ENCODE measurements at regions not wholly inside any gene's neighbourhood (a gene's known extent, or its start where the extent isn't known, plus 50 kb on each side); places are given as distances from the start of the nearest gene placed in this dataset.

GRCh38 chr17:72039490-72039889 is 81.3 kb upstream of the SOX9 start:
- no peaks in the 10 kb centered on the region for H3K27me3 ChIP-seq
- TF ChIP-seq POLR2A (IDR thresholded peaks at IDR 0.05) (no peak), CTCF (IDR thresholded peaks at IDR 0.05) (no peak)
- H3K4me1 ChIP-seq = no peaks in the 10 kb centered on the region
- intact Hi-C loops (cut with DNase I; ENCODE audit: low total_unique reads) = no loop called here
- H3K36me3 ChIP-seq = no peaks in the 10 kb centered on the region
- no peak for DNase-seq
- no peak overlapping the region for H3K4me3 ChIP-seq
- H3K9me3 ChIP-seq = no peaks in the 10 kb centered on the region
- no peak overlapping the region for H3K27ac ChIP-seq

GRCh38 chr17:72046178-72046577 is 74.6 kb upstream of the SOX9 start:
- DNase-seq = no peak

GRCh38 chr17:72046643-72047612 is 73.9 kb upstream of the SOX9 start:
- no peak for DNase-seq
- no peaks in the 10 kb centered on the region for H3K9me3 ChIP-seq
- TF ChIP-seq CTCF (IDR thresholded peaks at IDR 0.05) = no peak
- no peak for TF ChIP-seq POLR2A (IDR thresholded peaks at IDR 0.05)
- no peaks in the 10 kb centered on the region for H3K4me1 ChIP-seq
- H3K4me3 ChIP-seq = no peak overlapping the region
- no peaks in the 10 kb centered on the region for H3K36me3 ChIP-seq
- H3K27ac ChIP-seq = no peak overlapping the region
- peaks cover 0 to 4% of the 10 kb centered on the region in 2 donors for H3K27me3 ChIP-seq
- intact Hi-C loops (cut with DNase I; ENCODE audit: low total_unique reads) = no loop called here

More at GRCh38 chr17:72046178-72046577, 74.6 kb upstream of the SOX9 start:
- intact Hi-C loops (cut with DNase I; ENCODE audit: low total_unique reads) = no loop called here
- peaks cover 0 to 3% of the 10 kb centered on the region in 2 donors for H3K27me3 ChIP-seq
- no peak overlapping the region for H3K27ac ChIP-seq
- no peaks in the 10 kb centered on the region for H3K36me3 ChIP-seq
- H3K4me3 ChIP-seq = no peak overlapping the region
- no peaks in the 10 kb centered on the region for H3K4me1 ChIP-seq
- TF ChIP-seq POLR2A (IDR thresholded peaks at IDR 0.05) = no peak
- no peak for TF ChIP-seq CTCF (IDR thresholded peaks at IDR 0.05)
- H3K9me3 ChIP-seq = no peaks in the 10 kb centered on the region

- no peak overlapping the region for H3K4me3 ChIP-seq
- no peaks in the 10 kb centered on the region for H3K4me1 ChIP-seq
- peaks cover 0 to 4% of the 10 kb centered on the region in 2 donors for H3K27me3 ChIP-seq
- H3K9me3 ChIP-seq = no peaks in the 10 kb centered on the region
- intact Hi-C loops (cut with DNase I; ENCODE audit: low total_unique reads) = no loop called here
- no peak for DNase-seq
- TF ChIP-seq POLR2A (IDR thresholded peaks at IDR 0.05) = no peak
- TF ChIP-seq CTCF (IDR thresholded peaks at IDR 0.05) = no peak
- H3K27ac ChIP-seq = no peak overlapping the region
- no peaks in the 10 kb centered on the region for H3K36me3 ChIP-seq
Measured at GRCh38 chr17:72049914-72050313, 70.9 kb upstream of the SOX9 start.

- H3K9me3 ChIP-seq = no peaks in the 10 kb centered on the region
- no peak overlapping the region for H3K4me3 ChIP-seq
- H3K4me1 ChIP-seq = no peaks in the 10 kb centered on the region
- TF ChIP-seq CTCF (IDR thresholded peaks at IDR 0.05) = no peak
- H3K27ac ChIP-seq = no peak overlapping the region
- peaks cover 0 to 4% of the 10 kb centered on the region in 2 donors for H3K27me3 ChIP-seq
- intact Hi-C loops (cut with DNase I; ENCODE audit: low total_unique reads) = no loop called here
- no peak for DNase-seq
- no peaks in the 10 kb centered on the region for H3K36me3 ChIP-seq
Measured at GRCh38 chr17:72053036-72053435, 67.8 kb upstream of the SOX9 start.

All from uterus (tissue), 3 donors.